CD4-positive, CD25-positive, alpha-beta regulatory T cell (primary cell): ENCODE measurements at regions not wholly inside any gene's neighbourhood (a gene's known extent, or its start where the extent isn't known, plus 50 kb on each side); places are given as distances from the start of the nearest gene placed in this dataset.

Experiments used
- ATAC-seq, 2 donors: fragments of 150-1000 bp; cut with Tn5 transposase; one replicate each; pipeline ENCODE4 v1.10.0; 2021; ENCODE audit warnings: low read depth in 2 of 2, moderate number of reproducible peaks in 2 of 2, moderate library complexity in 1 of 2
- DNase-seq, 3 donors: peaks; one replicate each; pipeline versions ENCODE4 v3.0.0 to v3.0.0-alpha.2; 2012 to 2022; ENCODE audit warnings: mixed read lengths in 1 of 3
- H3K27ac ChIP-seq: one replicate; pipeline ENCODE4 v1.7.0; 2013; ENCODE audit warnings: mild to moderate bottlenecking, low read length; ENCODE audit not compliant: insufficient read depth, poor library complexity, severe bottlenecking
- H3K27me3 ChIP-seq: one replicate; pipeline ENCODE4 v1.7.0; 2013; ENCODE audit warnings: low read length; ENCODE audit not compliant: control insufficient read depth, insufficient read depth
- H3K36me3 ChIP-seq: one replicate; pipeline ENCODE4 v1.7.0; 2013; ENCODE audit warnings: mild to moderate bottlenecking, low read length, moderate library complexity; ENCODE audit not compliant: control insufficient read depth, insufficient read depth
- H3K4me1 ChIP-seq: 2 replicates; pipeline ENCODE4 v1.7.0; 2013; ENCODE audit warnings: mild to moderate bottlenecking, low read length; ENCODE audit not compliant: insufficient read depth, control insufficient read depth, poor library complexity, severe bottlenecking
- H3K4me3 ChIP-seq: one replicate; pipeline ENCODE4 v1.7.0; 2013; ENCODE audit warnings: low read depth, mild to moderate bottlenecking, low read length, moderate library complexity
- H3K9me3 ChIP-seq, 2 experiments: 1 replicate in 1 of 2; 2 replicates in 1 of 2; pipeline ENCODE4 v1.7.0; 2013; ENCODE audit warnings: low read length in 2 of 2, mild to moderate bottlenecking in 1 of 2, moderate library complexity in 1 of 2; ENCODE audit not compliant: control insufficient read depth in 2 of 2
- H3K27ac Mint-ChIP-seq, 3 donors: one replicate each; pipeline ENCODE4 v1.8.0; 2020 to 2022; ENCODE audit warnings: mild to moderate bottlenecking in 3 of 3, mixed read lengths in 3 of 3, moderate library complexity in 2 of 3
- H3K27me3 Mint-ChIP-seq: one replicate; pipeline ENCODE4 v1.8.0; 2022; ENCODE audit warnings: mild to moderate bottlenecking, mixed read lengths
- H3K36me3 Mint-ChIP-seq: one replicate; pipeline ENCODE4 v1.8.0; 2020; ENCODE audit warnings: mixed read lengths
- H3K4me1 Mint-ChIP-seq, 4 donors: one replicate each; pipeline ENCODE4 v1.8.0; 2020 to 2022; ENCODE audit warnings: mixed read lengths in 4 of 4, mild to moderate bottlenecking in 1 of 4
- H3K4me3 Mint-ChIP-seq, 4 donors: one replicate each; pipeline ENCODE4 v1.8.0; 2020 to 2022; ENCODE audit warnings: mild to moderate bottlenecking in 4 of 4, mixed read lengths in 4 of 4, moderate library complexity in 3 of 4
- H3K9me3 Mint-ChIP-seq, 7 donors: one replicate each; pipeline ENCODE4 v1.8.0; 2020 to 2022; ENCODE audit warnings: mixed read lengths in 7 of 7, mild to moderate bottlenecking in 3 of 7, moderate library complexity in 2 of 7

- Mint-ChIP-seq H3K27me3 (peaks cover 23% of the 10 kb centered on the region), H3K4me3 (peak overlapping the region; percentile 53 to 85 (median 76)), H3K27ac (peak overlapping the region; percentile 53 to 95 (median 76)), H3K36me3 (peaks cover 33% of the 10 kb centered on the region), H3K4me1 (peaks cover 28 to 92% (median 61%) of the 10 kb centered on the region in 4 donors), H3K9me3 (no peaks in the 10 kb centered on the region)
- Histone ChIP-seq H3K27ac (no peak overlapping the region), H3K4me1 (peaks cover 65% of the 10 kb centered on the region), H3K9me3 (no peaks in the 10 kb centered on the region), H3K36me3 (peaks cover 10% of the 10 kb centered on the region), H3K4me3 (peak overlapping the region; percentile 55), H3K27me3 (no peaks in the 10 kb centered on the region)
- DNase-seq = no peak
- no peak for ATAC-seq
These were observed 151.2 kb upstream of the KLF3 start for GRCh38 chr4:38512840-38513239.

GRCh38 chr4:38514465-38515146, 149.4 kb upstream of the KLF3 start:
- peak in 2 of 3 donors; percentile 12 to 45 for DNase-seq
- Histone ChIP-seq H3K27me3 (peaks cover 5% of the 10 kb centered on the region), H3K9me3 (no peaks in the 10 kb centered on the region), H3K4me1 (peaks cover 48% of the 10 kb centered on the region), H3K36me3 (peaks cover 20% of the 10 kb centered on the region), H3K27ac (no peak overlapping the region), H3K4me3 (peak overlapping the region; percentile 66)
- peak in 1 of 2 donors; percentile 49 for ATAC-seq
- H3K27ac Mint-ChIP-seq = peak overlapping the region; percentile 34 to 52 (median 51)
- peaks cover 15 to 79% (median 51%) of the 10 kb centered on the region in 4 donors for H3K4me1 Mint-ChIP-seq
- peak overlapping the region; percentile 70 to 85 (median 76) for H3K4me3 Mint-ChIP-seq
- peaks cover 44% of the 10 kb centered on the region for H3K36me3 Mint-ChIP-seq
- H3K9me3 Mint-ChIP-seq = no peaks in the 10 kb centered on the region
- peaks cover 34% of the 10 kb centered on the region for H3K27me3 Mint-ChIP-seq

GRCh38 chr4:38516190-38516589, 147.8 kb upstream of the KLF3 start:
- peak overlapping the region in 2 of 3 donors; percentile 5 to 88 for H3K27ac Mint-ChIP-seq
- H3K36me3 Mint-ChIP-seq = peaks cover 39% of the 10 kb centered on the region
- ATAC-seq (no peak), DNase-seq (no peak)
- no peaks in the 10 kb centered on the region for H3K9me3 ChIP-seq
- H3K27me3 ChIP-seq = peaks cover 7% of the 10 kb centered on the region
- H3K4me3 Mint-ChIP-seq = peak overlapping the region in 3 of 4 donors; percentile 13 to 76 (median 58)
- peaks cover 12 to 68% (median 39%) of the 10 kb centered on the region in 4 donors for H3K4me1 Mint-ChIP-seq
- H3K9me3 Mint-ChIP-seq = peaks cover 0 to 1% (median 0%) of the 10 kb centered on the region in 7 donors
- peaks cover 44% of the 10 kb centered on the region for H3K27me3 Mint-ChIP-seq
- peaks cover 20% of the 10 kb centered on the region for H3K36me3 ChIP-seq
- H3K4me1 ChIP-seq = peaks cover 33% of the 10 kb centered on the region
- H3K4me3 ChIP-seq = peak overlapping the region; percentile 5
- H3K27ac ChIP-seq = no peak overlapping the region

- DNase-seq (no peak), ATAC-seq (no peak)
- Histone ChIP-seq H3K9me3 (no peaks in the 10 kb centered on the region), H3K27me3 (peaks cover 8% of the 10 kb centered on the region), H3K4me1 (peaks cover 24% of the 10 kb centered on the region), H3K27ac (no peak overlapping the region), H3K4me3 (no peak overlapping the region), H3K36me3 (peaks cover 15% of the 10 kb centered on the region)
- Mint-ChIP-seq H3K4me1 (peaks cover 20 to 58% (median 32%) of the 10 kb centered on the region in 4 donors), H3K27me3 (peaks cover 67% of the 10 kb centered on the region), H3K36me3 (peaks cover 29% of the 10 kb centered on the region), H3K27ac (peak overlapping the region in 1 of 3 donors; percentile 8), H3K9me3 (peaks cover 0 to 1% (median 0%) of the 10 kb centered on the region in 7 donors), H3K4me3 (peak overlapping the region in 1 of 4 donors; percentile 51)
These were observed 144.3 kb upstream of the KLF3 start for GRCh38 chr4:38519666-38520065.

GRCh38 chr4:38523054-38523453, 140.9 kb upstream of the KLF3 start:
- Histone ChIP-seq H3K4me3 (no peak overlapping the region), H3K27ac (no peak overlapping the region), H3K36me3 (peaks cover 10% of the 10 kb centered on the region), H3K4me1 (peaks cover 12% of the 10 kb centered on the region), H3K27me3 (peaks cover 14% of the 10 kb centered on the region), H3K9me3 (no peaks in the 10 kb centered on the region)
- H3K27ac Mint-ChIP-seq = no peak overlapping the region
- no peak overlapping the region for H3K4me3 Mint-ChIP-seq
- peaks cover 54% of the 10 kb centered on the region for H3K27me3 Mint-ChIP-seq
- no peak for ATAC-seq
- H3K4me1 Mint-ChIP-seq = peaks cover 11 to 38% (median 31%) of the 10 kb centered on the region in 4 donors
- DNase-seq = no peak
- peaks cover 30% of the 10 kb centered on the region for H3K36me3 Mint-ChIP-seq
- H3K9me3 Mint-ChIP-seq = peaks cover 0 to 2% (median 0%) of the 10 kb centered on the region in 7 donors

GRCh38 chr4:38523524-38524448, 140.2 kb upstream of the KLF3 start:
- H3K36me3 ChIP-seq = peaks cover 4% of the 10 kb centered on the region
- DNase-seq = peak; percentile 3 to 85 (median 50)
- no peaks in the 10 kb centered on the region for H3K9me3 ChIP-seq
- peak overlapping the region; percentile 84 for H3K4me3 ChIP-seq
- H3K4me3 Mint-ChIP-seq = peak overlapping the region; percentile 40 to 85 (median 80)
- H3K27ac ChIP-seq = no peak overlapping the region
- peaks cover 11 to 42% (median 28%) of the 10 kb centered on the region in 4 donors for H3K4me1 Mint-ChIP-seq
- peak; percentile 79 to 89 for ATAC-seq
- H3K9me3 Mint-ChIP-seq = peaks cover 0 to 2% (median 0%) of the 10 kb centered on the region in 7 donors
- peaks cover 12% of the 10 kb centered on the region for H3K4me1 ChIP-seq
- H3K36me3 Mint-ChIP-seq = peaks cover 25% of the 10 kb centered on the region
- peaks cover 51% of the 10 kb centered on the region for H3K27me3 Mint-ChIP-seq
- peak overlapping the region in 2 of 3 donors; percentile 33 to 75 for H3K27ac Mint-ChIP-seq
- H3K27me3 ChIP-seq = peaks cover 12% of the 10 kb centered on the region

GRCh38 chr4:38526412-38526811, 137.6 kb upstream of the KLF3 start:
- no peak for DNase-seq
- Histone ChIP-seq H3K36me3 (no peaks in the 10 kb centered on the region), H3K27me3 (peaks cover 7% of the 10 kb centered on the region), H3K9me3 (no peaks in the 10 kb centered on the region), H3K4me1 (peaks cover 28% of the 10 kb centered on the region), H3K4me3 (no peak overlapping the region), H3K27ac (no peak overlapping the region)
- Mint-ChIP-seq H3K4me3 (peak overlapping the region in 1 of 4 donors; percentile 29), H3K9me3 (peaks cover 0 to 2% (median 0%) of the 10 kb centered on the region in 7 donors), H3K4me1 (peaks cover 25 to 55% (median 40%) of the 10 kb centered on the region in 4 donors), H3K36me3 (peaks cover 11% of the 10 kb centered on the region), H3K27ac (peak overlapping the region in 2 of 3 donors; percentile 10 to 14), H3K27me3 (peaks cover 50% of the 10 kb centered on the region)
- ATAC-seq = no peak
